ENCODE measurements at regions not wholly inside any gene's neighbourhood (a gene's known extent, or its start where the extent isn't known, plus 50 kb on each side); places are given as distances from the start of the nearest gene placed in this dataset.

GRCh38 chr2:122610948-122611609, 855.6 kb downstream of the TSN start:
- no peak for DNase-seq (ENCODE audit: low read depth)

GRCh38 chr2:122622934-122623333, 867.5 kb downstream of the TSN start:
- no peak for DNase-seq (ENCODE audit: low read depth)

GRCh38 chr2:122627388-122627787, 871.9 kb downstream of the TSN start:
- DNase-seq (ENCODE audit: low read depth): peak; percentile 32

- peak; percentile 89 for DNase-seq (ENCODE audit: low read depth)
Measured at GRCh38 chr2:122634256-122634655, 878.8 kb downstream of the TSN start.

- DNase-seq (ENCODE audit: low read depth): no peak
Measured at GRCh38 chr2:122634920-122635319, 879.5 kb downstream of the TSN start.

GRCh38 chr2:122635686-122636085, 880.2 kb downstream of the TSN start:
- DNase-seq (ENCODE audit: low read depth): peak; percentile 9

- DNase-seq (ENCODE audit: low read depth): peak; percentile 10
Measured at GRCh38 chr2:122636097-122636496, 880.6 kb downstream of the TSN start.

- no peak for DNase-seq (ENCODE audit: low read depth)
Measured at GRCh38 chr2:122639176-122639575, 883.7 kb downstream of the TSN start.

- DNase-seq (ENCODE audit: low read depth): no peak
Measured at GRCh38 chr2:122639711-122640110, 884.3 kb downstream of the TSN start.

- peak; percentile 84 for DNase-seq (ENCODE audit: low read depth)
Measured at GRCh38 chr2:122643725-122644329, 888.4 kb downstream of the TSN start.

- no peak for DNase-seq (ENCODE audit: low read depth)
Measured at GRCh38 chr2:122651236-122651635, 895.8 kb downstream of the TSN start.

- peak; percentile 24 for DNase-seq (ENCODE audit: low read depth)
Measured at GRCh38 chr2:122651780-122652179, 896.3 kb downstream of the TSN start.

- DNase-seq (ENCODE audit: low read depth): no peak
Measured at GRCh38 chr2:122652670-122653069, 897.2 kb downstream of the TSN start.

GRCh38 chr2:122656403-122656802, 901.0 kb downstream of the TSN start:
- no peak for DNase-seq (ENCODE audit: low read depth)

GRCh38 chr2:122660786-122661634, 905.6 kb downstream of the TSN start:
- DNase-seq (ENCODE audit: low read depth): no peak

- no peak for DNase-seq (ENCODE audit: low read depth)
Measured at GRCh38 chr2:122663620-122664019, 908.2 kb downstream of the TSN start.

GRCh38 chr2:122669627-122670026, 914.2 kb downstream of the TSN start:
- no peak for DNase-seq (ENCODE audit: low read depth)

- DNase-seq (ENCODE audit: low read depth): no peak
Measured at GRCh38 chr2:122670897-122671296, 915.4 kb downstream of the TSN start.

GRCh38 chr2:122680662-122681061, 925.2 kb downstream of the TSN start:
- no peak for DNase-seq (ENCODE audit: low read depth)

GRCh38 chr2:122681626-122682025, 926.2 kb downstream of the TSN start:
- DNase-seq (ENCODE audit: low read depth): no peak

- DNase-seq (ENCODE audit: low read depth): no peak
Measured at GRCh38 chr2:122682356-122682755, 926.9 kb downstream of the TSN start.

GRCh38 chr2:122683018-122683417, 927.6 kb downstream of the TSN start:
- no peak for DNase-seq (ENCODE audit: low read depth)

All from myocyte (in vitro differentiated cells).